ENCODE measurements at regions not wholly inside any gene's neighbourhood (a gene's known extent, or its start where the extent isn't known, plus 50 kb on each side); places are given as distances from the start of the nearest gene placed in this dataset.

DNA sequence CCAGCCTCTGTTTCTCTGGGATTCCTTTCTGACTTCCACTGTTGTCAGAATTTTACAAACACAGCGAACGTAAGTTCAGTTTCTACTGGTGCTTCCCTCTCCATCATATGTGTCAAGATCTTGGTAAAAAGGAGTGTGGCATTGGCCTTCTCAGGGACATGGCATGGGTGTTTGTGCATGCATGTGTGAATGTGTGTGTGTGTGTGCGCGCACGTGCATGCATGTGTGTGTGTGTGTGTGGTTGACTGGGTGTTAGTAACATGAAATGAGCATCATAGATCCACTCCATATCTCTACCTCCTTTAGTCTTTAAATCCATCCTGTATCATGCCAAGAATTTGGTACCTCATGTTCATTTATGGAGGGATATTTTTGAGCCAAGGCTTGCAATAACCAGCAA lies 411.3 kb downstream of the NPHP4 start:
- ATAC-seq (no peak), DNase-seq (no peak)
- CTCF ChIA-PET = no interaction called here
- TF ChIP-seq, protein P1, sequence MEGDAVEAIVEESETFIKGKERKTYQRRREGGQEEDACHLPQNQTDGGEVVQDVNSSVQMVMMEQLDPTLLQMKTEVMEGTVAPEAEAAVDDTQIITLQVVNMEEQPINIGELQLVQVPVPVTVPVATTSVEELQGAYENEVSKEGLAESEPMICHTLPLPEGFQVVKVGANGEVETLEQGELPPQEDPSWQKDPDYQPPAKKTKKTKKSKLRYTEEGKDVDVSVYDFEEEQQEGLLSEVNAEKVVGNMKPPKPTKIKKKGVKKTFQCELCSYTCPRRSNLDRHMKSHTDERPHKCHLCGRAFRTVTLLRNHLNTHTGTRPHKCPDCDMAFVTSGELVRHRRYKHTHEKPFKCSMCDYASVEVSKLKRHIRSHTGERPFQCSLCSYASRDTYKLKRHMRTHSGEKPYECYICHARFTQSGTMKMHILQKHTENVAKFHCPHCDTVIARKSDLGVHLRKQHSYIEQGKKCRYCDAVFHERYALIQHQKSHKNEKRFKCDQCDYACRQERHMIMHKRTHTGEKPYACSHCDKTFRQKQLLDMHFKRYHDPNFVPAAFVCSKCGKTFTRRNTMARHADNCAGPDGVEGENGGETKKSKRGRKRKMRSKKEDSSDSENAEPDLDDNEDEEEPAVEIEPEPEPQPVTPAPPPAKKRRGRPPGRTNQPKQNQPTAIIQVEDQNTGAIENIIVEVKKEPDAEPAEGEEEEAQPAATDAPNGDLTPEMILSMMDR (IDR thresholded peaks at IDR 0.05) = no peak
- H3K27me3 Mint-ChIP-seq = peaks cover 17% of the 10 kb centered on the region
- POLR2A ChIA-PET = no interaction called here
- H3K4me1 Mint-ChIP-seq (ENCODE audit: low read depth) = no peaks in the 10 kb centered on the region
- H3K36me3 Mint-ChIP-seq (ENCODE audit: low read depth) = no peaks in the 10 kb centered on the region
- H3K4me3 Mint-ChIP-seq = no peak overlapping the region
- H3K9me3 Mint-ChIP-seq = no peaks in the 10 kb centered on the region
- no peak overlapping the region for H3K27ac Mint-ChIP-seq
- intact Hi-C loops (cut with micrococcal nuclease) = no loop called here

DNA sequence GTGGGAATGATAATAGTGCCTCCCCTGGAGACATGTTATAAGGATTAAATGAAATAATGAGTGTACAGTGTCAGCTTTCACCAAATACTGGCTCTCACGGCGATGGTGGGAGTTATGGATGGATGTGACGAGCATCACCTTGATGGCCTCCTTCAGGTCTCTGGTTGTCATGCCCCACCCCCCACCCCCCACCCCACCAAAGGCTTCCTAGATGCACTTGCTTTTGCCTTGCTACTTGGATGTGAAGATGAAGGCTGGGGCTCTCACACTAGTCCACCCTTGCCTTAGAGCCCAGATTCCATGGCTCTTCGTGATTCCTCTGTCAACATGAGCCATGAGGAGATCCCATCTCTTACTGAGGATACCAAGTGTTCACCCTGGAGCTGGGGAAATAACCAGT lies 412.3 kb downstream of the NPHP4 start:
- TF ChIP-seq, protein P1 (IDR thresholded peaks at IDR 0.05) = no peak
- no peaks in the 10 kb centered on the region for H3K36me3 Mint-ChIP-seq (ENCODE audit: low read depth)
- no peak overlapping the region for H3K4me3 Mint-ChIP-seq
- no peak overlapping the region for H3K27ac Mint-ChIP-seq
- no peaks in the 10 kb centered on the region for H3K9me3 Mint-ChIP-seq
- peaks cover 15% of the 10 kb centered on the region for H3K27me3 Mint-ChIP-seq
- ChIA-PET POLR2A (no interaction called here), CTCF (no interaction called here)
- DNase-seq = no peak
- H3K4me1 Mint-ChIP-seq (ENCODE audit: low read depth) = no peaks in the 10 kb centered on the region
- ATAC-seq = no peak
- intact Hi-C loops (cut with micrococcal nuclease) = no loop called here

DNA sequence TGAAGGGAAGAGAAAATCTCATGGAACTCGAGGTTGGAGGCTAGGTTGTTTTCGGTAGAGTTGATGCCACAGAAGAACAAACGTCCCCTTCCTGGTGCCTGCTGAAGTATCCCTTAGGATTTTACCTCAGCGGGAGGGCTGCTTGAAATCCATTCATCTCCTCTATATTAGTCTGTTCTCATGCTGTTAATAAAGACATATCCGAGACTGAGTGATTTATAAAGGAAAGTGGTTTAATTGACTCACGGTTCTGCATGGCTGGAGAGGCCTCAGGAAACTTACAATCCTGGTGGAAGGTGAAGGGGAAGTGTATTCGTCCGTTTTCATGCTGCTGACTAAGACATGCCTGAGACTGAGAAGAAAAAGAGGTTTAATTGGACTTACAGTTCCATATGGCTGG lies 413.5 kb downstream of the NPHP4 start:
- Mint-ChIP-seq H3K4me3 (no peak overlapping the region), H3K9me3 (no peaks in the 10 kb centered on the region), H3K27me3 (peaks cover 12% of the 10 kb centered on the region), H3K36me3 (ENCODE audit: low read depth) (no peaks in the 10 kb centered on the region), H3K27ac (no peak overlapping the region), H3K4me1 (ENCODE audit: low read depth) (no peaks in the 10 kb centered on the region)
- no peak for DNase-seq
- ChIA-PET CTCF (no interaction called here), POLR2A (no interaction called here)
- intact Hi-C loops (cut with micrococcal nuclease) = no loop called here
- no peak for ATAC-seq
- TF ChIP-seq, protein P1 (IDR thresholded peaks at IDR 0.05) = no peak

DNA sequence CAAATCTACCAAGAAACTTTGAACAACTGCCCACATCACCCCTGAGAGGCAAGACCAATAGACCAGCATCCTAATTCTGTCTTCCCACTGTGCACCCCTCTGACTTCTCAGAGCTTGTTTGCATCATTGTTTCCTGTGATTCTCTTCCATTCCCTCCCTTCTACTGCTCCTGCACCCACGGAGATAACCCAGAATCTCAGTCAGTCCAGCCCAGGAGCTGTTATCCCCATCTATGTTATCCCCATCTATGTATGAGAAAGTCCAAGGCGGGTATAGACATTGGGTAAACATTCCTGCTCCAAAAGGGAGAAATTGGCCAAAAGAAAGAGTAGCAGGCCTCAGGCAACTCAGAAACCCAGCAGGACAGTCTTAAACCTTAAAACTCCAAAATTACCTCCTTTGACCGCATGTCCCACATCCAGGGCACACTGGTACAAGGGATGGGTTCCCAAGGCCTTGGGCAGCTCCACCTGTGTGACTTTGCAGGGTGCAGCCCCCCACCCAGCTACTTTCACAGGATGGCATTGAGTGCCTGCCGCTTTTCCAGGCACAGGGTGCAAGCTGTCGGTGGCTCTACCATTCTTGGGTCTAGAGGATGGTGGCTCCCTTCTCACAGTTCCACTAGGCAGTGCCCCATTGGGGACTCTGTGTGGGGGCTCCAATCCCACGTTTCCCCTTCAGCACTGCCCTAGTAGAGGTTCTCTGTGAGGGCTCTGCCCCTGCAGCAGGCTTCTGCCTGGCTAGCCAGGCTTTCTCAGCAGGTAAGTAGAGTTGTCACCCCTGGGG lies 414.8 kb downstream of the NPHP4 start:
- H3K36me3 Mint-ChIP-seq (ENCODE audit: low read depth) = no peaks in the 10 kb centered on the region
- no peak overlapping the region for H3K27ac Mint-ChIP-seq
- ChIA-PET CTCF (no interaction called here), POLR2A (no interaction called here)
- H3K27me3 Mint-ChIP-seq = peaks cover 2% of the 10 kb centered on the region
- intact Hi-C loops (cut with micrococcal nuclease) = no loop called here
- TF ChIP-seq, protein P1 (IDR thresholded peaks at IDR 0.05) = no peak
- DNase-seq (no peak), ATAC-seq (no peak)
- no peaks in the 10 kb centered on the region for H3K9me3 Mint-ChIP-seq
- no peaks in the 10 kb centered on the region for H3K4me1 Mint-ChIP-seq (ENCODE audit: low read depth)
- H3K4me3 Mint-ChIP-seq = no peak overlapping the region

DNA sequence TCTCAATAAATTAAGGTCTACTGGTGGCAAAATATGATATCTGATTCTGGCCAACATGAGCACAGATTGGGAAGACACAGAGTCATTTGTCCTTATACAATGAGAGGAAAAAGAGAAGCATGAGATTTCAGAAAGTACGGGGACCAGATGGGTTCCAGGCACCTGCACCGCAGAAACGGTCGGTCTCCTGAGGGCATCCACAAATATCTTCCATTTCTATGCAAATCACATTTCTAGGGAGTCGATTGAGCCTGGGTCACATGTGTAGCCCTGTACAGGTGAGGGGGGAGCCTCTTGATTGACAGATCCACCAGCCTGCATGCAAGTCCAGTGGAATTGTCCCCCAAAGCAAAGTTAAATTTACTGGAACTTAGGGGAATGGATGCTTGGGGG lies 415.6 kb downstream of the NPHP4 start:
- H3K4me3 Mint-ChIP-seq = no peak overlapping the region
- ChIA-PET POLR2A (no interaction called here), CTCF (no interaction called here)
- H3K9me3 Mint-ChIP-seq = no peaks in the 10 kb centered on the region
- peaks cover 2% of the 10 kb centered on the region for H3K27me3 Mint-ChIP-seq
- H3K27ac Mint-ChIP-seq = no peak overlapping the region
- no peaks in the 10 kb centered on the region for H3K4me1 Mint-ChIP-seq (ENCODE audit: low read depth)
- TF ChIP-seq, protein P1 (IDR thresholded peaks at IDR 0.05) = no peak
- DNase-seq (no peak), ATAC-seq (no peak)
- H3K36me3 Mint-ChIP-seq (ENCODE audit: low read depth) = no peaks in the 10 kb centered on the region
- intact Hi-C loops (cut with micrococcal nuclease) = no loop called here

All from activated CD8-positive, alpha-beta T cell treated with anti-CD3 and anti-CD28 coated beads for 36 hours (primary cell).